ENCODE measurements at regions not wholly inside any gene's neighbourhood (a gene's known extent, or its start where the extent isn't known, plus 50 kb on each side); places are given as distances from the start of the nearest gene placed in this dataset.

GRCh38 chr17:22459331-22459952 lies 767.1 kb downstream of the KCNJ18 start:
- H3K4me3 ChIP-seq: no peak overlapping the region
- TF ChIP-seq CTCF (IDR thresholded peaks at IDR 0.05) (no peak), POLR2A (IDR thresholded peaks at IDR 0.05) (no peak)
- intact Hi-C loops (cut with DNase I): no loop called here
- no peaks in the 10 kb centered on the region for H3K36me3 ChIP-seq (replicated peaks in 1 of 2)
- no peak for DNase-seq
- 61 to 78% (median 76%) methylated on average over 6 to 12 of the region's 12 CpGs for WGBS, 4 donors
- H3K4me1 ChIP-seq (replicated peaks in 1 of 2): no peaks in the 10 kb centered on the region
- H3K27me3 ChIP-seq: no peaks in the 10 kb centered on the region
- H3K9me3 ChIP-seq (replicated peaks in 1 of 3): no peaks in the 10 kb centered on the region
- no peak overlapping the region for H3K27ac ChIP-seq

- H3K36me3 ChIP-seq (replicated peaks in 1 of 2): no peaks in the 10 kb centered on the region
- H3K27me3 ChIP-seq: no peaks in the 10 kb centered on the region
- H3K9me3 ChIP-seq (replicated peaks in 1 of 3): no peaks in the 10 kb centered on the region
- H3K4me1 ChIP-seq (replicated peaks in 1 of 2): no peaks in the 10 kb centered on the region
- no peak overlapping the region for H3K27ac ChIP-seq
- intact Hi-C loops (cut with DNase I): no loop called here
- no peak for DNase-seq
- H3K4me3 ChIP-seq: no peak overlapping the region
- TF ChIP-seq CTCF (IDR thresholded peaks at IDR 0.05): no peak
- TF ChIP-seq POLR2A (IDR thresholded peaks at IDR 0.05): no peak
- 75 to 80% (median 78%) methylated on average over 2 to 15 of the region's 15 CpGs for WGBS, 4 donors
Measured at GRCh38 chr17:22459953-22460350, 767.6 kb downstream of the KCNJ18 start.

- H3K9me3 ChIP-seq (replicated peaks in 1 of 3): no peaks in the 10 kb centered on the region
- no peak overlapping the region for H3K4me3 ChIP-seq
- H3K4me1 ChIP-seq (replicated peaks in 1 of 2): no peaks in the 10 kb centered on the region
- intact Hi-C loops (cut with DNase I): no loop called here
- no peaks in the 10 kb centered on the region for H3K27me3 ChIP-seq
- 62 to 65% (median 65%) methylated on average over 4 to 6 of the region's 6 CpGs for WGBS, 4 donors
- TF ChIP-seq POLR2A (IDR thresholded peaks at IDR 0.05) (no peak), CTCF (IDR thresholded peaks at IDR 0.05) (no peak)
- DNase-seq: no peak
- H3K27ac ChIP-seq: no peak overlapping the region
- no peaks in the 10 kb centered on the region for H3K36me3 ChIP-seq (replicated peaks in 1 of 2)
Measured at GRCh38 chr17:22460461-22461063, 768.2 kb downstream of the KCNJ18 start.

- DNase-seq: no peak
- 69 to 78% (median 73%) methylated on average over 12 to 14 of the region's 14 CpGs for WGBS, 4 donors
- Histone ChIP-seq H3K27me3 (no peaks in the 10 kb centered on the region), H3K27ac (no peak overlapping the region), H3K4me1 (replicated peaks in 1 of 2) (no peaks in the 10 kb centered on the region), H3K4me3 (no peak overlapping the region), H3K36me3 (replicated peaks in 1 of 2) (no peaks in the 10 kb centered on the region), H3K9me3 (replicated peaks in 1 of 3) (no peaks in the 10 kb centered on the region)
- intact Hi-C loops (cut with DNase I): no loop called here
- TF ChIP-seq POLR2A (IDR thresholded peaks at IDR 0.05) (no peak), CTCF (IDR thresholded peaks at IDR 0.05) (no peak)
Measured at GRCh38 chr17:22461460-22462145, 769.3 kb downstream of the KCNJ18 start.

Data from adrenal gland (tissue), 9 donors.